C4-2B (cell line): ENCODE measurements at regions not wholly inside any gene's neighbourhood (a gene's known extent, or its start where the extent isn't known, plus 50 kb on each side); places are given as distances from the start of the nearest gene placed in this dataset.

ENCODE experiments used
- CTCF ChIP-seq: fragments of 450-650 bp; conservative IDR thresholded peaks from 2 replicates; pipeline ENCODE4 v1.5.1; 2017; ENCODE audit warnings: mild to moderate bottlenecking
- ZFX ChIP-seq: fragments of 450-650 bp; IDR thresholded peaks from 2 replicates; pipeline ENCODE4 v1.6.1; 2017

- TF ChIP-seq CTCF (no peak), ZFX (no peak)
These were observed 109.3 kb downstream of the PRKAB2 start for GRCh38 chr1:147062956-147063355.
